ENCODE measurements at regions not wholly inside any gene's neighbourhood (a gene's known extent, or its start where the extent isn't known, plus 50 kb on each side); places are given as distances from the start of the nearest gene placed in this dataset.

GRCh38 chr3:103966749-103967148 lies 1400.0 kb upstream of the ALCAM start:
- TF ChIP-seq CTCF (conservative IDR thresholded peaks at IDR 0.05; ENCODE audit: low read length): no peak
- no peak for DNase-seq (ENCODE audit: low read depth)

DNA sequence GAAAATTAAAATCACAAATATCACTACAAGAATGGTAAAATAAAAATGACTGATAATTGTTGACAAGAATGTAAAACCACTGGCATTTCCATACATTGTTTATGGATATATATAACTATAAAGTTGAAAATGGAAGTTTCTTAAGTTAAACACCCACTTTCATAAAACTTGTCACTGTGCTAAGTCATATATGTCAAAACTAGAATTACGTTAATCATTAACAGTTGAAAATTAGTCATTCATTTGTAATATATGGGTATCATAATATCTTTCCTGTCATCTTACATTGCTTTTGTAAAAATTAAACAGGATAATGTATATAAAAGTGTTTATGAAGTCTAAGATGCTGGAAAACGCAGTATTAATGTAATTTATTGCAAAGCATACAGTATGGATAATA lies 1398.6 kb upstream of the ALCAM start:
- no peak for TF ChIP-seq CTCF (conservative IDR thresholded peaks at IDR 0.05; ENCODE audit: low read length)
- DNase-seq (ENCODE audit: low read depth): no peak
- H3K4me3 ChIP-seq (ENCODE audit: low read length): no peak overlapping the region

More at GRCh38 chr3:103966749-103967148, 1400.0 kb upstream of the ALCAM start:
- no peak overlapping the region for H3K4me3 ChIP-seq (ENCODE audit: low read length)

- H3K4me3 ChIP-seq (ENCODE audit: low read length): no peak overlapping the region
- DNase-seq (ENCODE audit: low read depth): no peak
- TF ChIP-seq CTCF (conservative IDR thresholded peaks at IDR 0.05; ENCODE audit: low read length): no peak
These were observed 1398.0 kb upstream of the ALCAM start for GRCh38 chr3:103968751-103969150.

DNA sequence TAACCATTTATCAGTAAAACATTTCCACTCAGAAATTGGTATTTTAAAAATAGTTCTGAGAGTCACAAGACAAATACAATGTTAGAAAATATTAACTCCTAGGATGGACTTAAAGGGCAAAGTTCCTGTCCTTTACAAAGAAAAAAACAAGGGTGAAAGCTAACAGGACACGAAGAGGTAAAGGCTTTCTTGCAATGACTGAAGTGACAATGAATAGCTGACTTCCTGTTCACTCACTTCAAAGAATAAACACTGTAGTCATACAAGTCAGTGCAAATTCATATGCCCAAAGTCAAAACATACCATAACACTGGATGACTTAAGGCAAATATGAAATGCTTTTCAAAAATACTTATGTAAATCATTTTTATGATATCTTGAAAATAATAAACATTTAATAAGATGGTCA lies 1389.8 kb upstream of the ALCAM start:
- no peak for DNase-seq (ENCODE audit: low read depth)
- H3K4me3 ChIP-seq (ENCODE audit: low read length): no peak overlapping the region
- no peak for TF ChIP-seq CTCF (conservative IDR thresholded peaks at IDR 0.05; ENCODE audit: low read length)

DNA sequence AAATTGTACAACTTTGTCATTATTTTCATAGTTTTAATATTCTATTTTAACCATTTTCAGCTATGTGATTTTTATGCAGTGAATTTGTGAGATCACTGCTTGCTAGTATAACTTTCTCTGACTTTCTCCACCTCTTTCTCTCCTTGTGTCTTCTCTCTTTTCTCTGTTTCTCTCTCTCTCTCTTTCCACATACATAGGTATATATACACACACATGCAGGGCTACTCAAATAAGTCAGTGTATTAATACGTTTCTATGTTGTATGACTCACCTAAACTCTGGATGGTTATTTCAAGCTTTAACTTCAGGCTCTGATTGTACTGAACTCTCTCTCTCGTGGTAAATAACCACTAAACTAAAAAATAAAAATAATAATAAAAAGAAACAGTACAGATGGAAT lies 1389.3 kb upstream of the ALCAM start:
- no peak for DNase-seq (ENCODE audit: low read depth)
- TF ChIP-seq CTCF (conservative IDR thresholded peaks at IDR 0.05; ENCODE audit: low read length): no peak
- no peak overlapping the region for H3K4me3 ChIP-seq (ENCODE audit: low read length)

DNA sequence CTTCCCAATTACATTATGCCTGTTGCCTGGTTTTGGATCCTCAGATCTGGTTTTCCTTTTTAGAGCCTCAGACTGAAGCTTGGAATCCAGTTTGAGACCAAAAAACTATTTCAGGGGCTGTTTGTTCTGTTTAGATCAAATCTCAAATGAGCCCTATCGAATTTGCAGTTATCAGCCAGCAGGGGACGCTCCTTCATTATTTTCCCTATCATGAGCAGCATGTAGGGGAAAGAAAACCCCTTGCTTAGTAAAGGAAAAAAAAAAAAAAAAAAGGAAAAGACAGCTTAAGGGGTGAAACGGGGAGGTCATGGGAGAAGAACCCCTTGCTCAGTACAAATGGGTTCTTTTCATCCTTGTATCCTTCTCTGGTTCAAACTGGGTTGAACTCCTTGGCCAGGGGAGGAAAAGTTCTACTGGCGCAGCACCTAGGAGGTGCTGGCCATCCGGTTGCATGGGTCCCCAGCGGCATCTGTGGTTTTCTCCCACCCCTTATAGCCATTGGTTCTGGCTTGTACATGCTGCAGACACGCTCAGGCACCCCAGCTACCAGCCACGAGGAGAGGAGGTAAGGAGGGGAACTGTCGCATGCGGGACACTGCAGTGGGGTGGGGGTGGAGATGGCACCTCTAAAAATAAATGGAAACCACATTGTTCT lies 1375.1 kb upstream of the ALCAM start:
- peak; percentile 15 for DNase-seq (ENCODE audit: low read depth)
- H3K4me3 ChIP-seq (ENCODE audit: low read length): no peak overlapping the region
- peak; percentile 53 for TF ChIP-seq CTCF (conservative IDR thresholded peaks at IDR 0.05; ENCODE audit: low read length)

- no peak for DNase-seq (ENCODE audit: low read depth)
- no peak for TF ChIP-seq CTCF (conservative IDR thresholded peaks at IDR 0.05; ENCODE audit: low read length)
- H3K4me3 ChIP-seq (ENCODE audit: low read length): no peak overlapping the region
These were observed 1374.2 kb upstream of the ALCAM start for GRCh38 chr3:103992469-103992868.
